ENCODE measurements at regions not wholly inside any gene's neighbourhood (a gene's known extent, or its start where the extent isn't known, plus 50 kb on each side); places are given as distances from the start of the nearest gene placed in this dataset.

GRCh38 chr5:99644822-99645221 is 716.0 kb upstream of the CHD1 start (continued):
- no peak for TF ChIP-seq ZFP30 (CRISPR knock-in tag; IDR thresholded peaks at IDR 0.05)
- no peak for TF ChIP-seq PPARA (CRISPR knock-in tag; IDR thresholded peaks at IDR 0.05; ENCODE audit: borderline replicate concordance)
- TF ChIP-seq ZC3H10 (CRISPR knock-in tag; IDR thresholded peaks at IDR 0.05): no peak

GRCh38 chr5:99640646-99641045 is 711.8 kb upstream of the CHD1 start:
- no peak for ATAC-seq
- no peak for TF ChIP-seq ISL1 (CRISPR knock-in tag; IDR thresholded peaks at IDR 0.05)

GRCh38 chr5:99639905-99640304 is 711.1 kb upstream of the CHD1 start:
- no peak for TF ChIP-seq BACH2 (CRISPR knock-in tag; IDR thresholded peaks at IDR 0.05; ENCODE audit: borderline replicate concordance)
- no peak for TF ChIP-seq TSHZ2 (CRISPR knock-in tag; IDR thresholded peaks at IDR 0.05)
- no peak for TF ChIP-seq ZFP3 (CRISPR knock-in tag; IDR thresholded peaks at IDR 0.05)
- no peak for TF ChIP-seq CSRNP3 (CRISPR knock-in tag; IDR thresholded peaks at IDR 0.05)
- no peak for TF ChIP-seq RARB (CRISPR knock-in tag; IDR thresholded peaks at IDR 0.05)
- no peak for TF ChIP-seq GLIS3 (CRISPR knock-in tag; IDR thresholded peaks at IDR 0.05)
- no peak for ATAC-seq

GRCh38 chr5:99636663-99637062 is 707.9 kb upstream of the CHD1 start:
- TF ChIP-seq PPARA (CRISPR knock-in tag; IDR thresholded peaks at IDR 0.05; ENCODE audit: borderline replicate concordance) (no peak), ZNF8 (CRISPR knock-in tag; IDR thresholded peaks at IDR 0.05) (no peak), SNAI2 (CRISPR knock-in tag; IDR thresholded peaks at IDR 0.05) (no peak), ESRRG (CRISPR knock-in tag; IDR thresholded peaks at IDR 0.05) (no peak), PATZ1 (CRISPR knock-in tag; IDR thresholded peaks at IDR 0.05; ENCODE audit: borderline replicate concordance) (no peak), ISL1 (CRISPR knock-in tag; IDR thresholded peaks at IDR 0.05) (no peak), ARNTL (CRISPR knock-in tag; IDR thresholded peaks at IDR 0.05; ENCODE audit: borderline replicate concordance, low read depth) (no peak), ZFP30 (CRISPR knock-in tag; IDR thresholded peaks at IDR 0.05) (no peak), BACH2 (CRISPR knock-in tag; IDR thresholded peaks at IDR 0.05; ENCODE audit: borderline replicate concordance) (no peak), ZFP3 (CRISPR knock-in tag; IDR thresholded peaks at IDR 0.05) (no peak), ZNF565 (CRISPR knock-in tag; conservative IDR thresholded peaks at IDR 0.05; ENCODE audit: low read depth) (no peak), ZNF70 (CRISPR knock-in tag; IDR thresholded peaks at IDR 0.05) (no peak), OSR1 (CRISPR knock-in tag; IDR thresholded peaks at IDR 0.05) (no peak), CSRNP3 (CRISPR knock-in tag; IDR thresholded peaks at IDR 0.05) (no peak), GLIS3 (CRISPR knock-in tag; IDR thresholded peaks at IDR 0.05) (no peak), CSDC2 (CRISPR knock-in tag; IDR thresholded peaks at IDR 0.05) (no peak), TCF4 (CRISPR knock-in tag; IDR thresholded peaks at IDR 0.05; ENCODE audit: borderline replicate concordance) (no peak), POU6F1 (CRISPR knock-in tag; IDR thresholded peaks at IDR 0.05; ENCODE audit: borderline replicate concordance, low read depth) (no peak), TOX (CRISPR knock-in tag; IDR thresholded peaks at IDR 0.05; ENCODE audit: borderline replicate concordance) (no peak)
- no peak for ATAC-seq

All from SK-N-SH treated with all-trans-retinoic acid at 6 μM for 48 hours (cell line).